GM23338 (cell line): ENCODE measurements at regions not wholly inside any gene's neighbourhood (a gene's known extent, or its start where the extent isn't known, plus 50 kb on each side); places are given as distances from the start of the nearest gene placed in this dataset.

Experiments used
- ETS1 ChIP-seq: IDR thresholded peaks from 2 replicates; pipeline ENCODE4 v1.6.1; 2016; ENCODE audit warnings: antibody characterized with exemption
- EZH2 ChIP-seq: fragments of 200-600 bp; sonication (generic); IDR thresholded peaks from one replicate; pipeline ENCODE4 v1.8.0; 2017; ENCODE audit warnings: antibody characterized with exemption, mild to moderate bottlenecking, low read depth; ENCODE audit not compliant: unreplicated experiment
- EZH2phosphoT487 ChIP-seq: fragments of 200-600 bp; sonication (generic); IDR thresholded peaks from one replicate; pipeline ENCODE4 v1.8.1; 2018; ENCODE audit warnings: antibody characterized with exemption; ENCODE audit not compliant: unreplicated experiment
- NANOG ChIP-seq: IDR thresholded peaks from 2 replicates; pipeline ENCODE4 v1.6.1; 2016; ENCODE audit warnings: antibody characterized with exemption, borderline replicate concordance
- POLR2AphosphoS5 ChIP-seq: IDR thresholded peaks from 2 replicates; pipeline ENCODE4 v1.6.1; 2016; ENCODE audit warnings: antibody characterized with exemption, low read depth
- REST ChIP-seq: IDR thresholded peaks from one replicate; pipeline ENCODE4 v1.6.1; 2018; ENCODE audit warnings: antibody characterized with exemption; ENCODE audit not compliant: unreplicated experiment
- ZNF331 ChIP-seq: fragments of 250-450 bp; sonication (Bioruptor Pico); IDR thresholded peaks from 2 replicates; pipeline ENCODE4 v1.5.0; 2020; ENCODE audit warnings: low read depth, mild to moderate bottlenecking, moderate library complexity
- ZNF462 ChIP-seq: fragments of 250-450 bp; sonication (Bioruptor Pico); IDR thresholded peaks from 2 replicates; pipeline ENCODE4 v1.5.0; 2020; ENCODE audit warnings: mild to moderate bottlenecking, moderate library complexity

DNA sequence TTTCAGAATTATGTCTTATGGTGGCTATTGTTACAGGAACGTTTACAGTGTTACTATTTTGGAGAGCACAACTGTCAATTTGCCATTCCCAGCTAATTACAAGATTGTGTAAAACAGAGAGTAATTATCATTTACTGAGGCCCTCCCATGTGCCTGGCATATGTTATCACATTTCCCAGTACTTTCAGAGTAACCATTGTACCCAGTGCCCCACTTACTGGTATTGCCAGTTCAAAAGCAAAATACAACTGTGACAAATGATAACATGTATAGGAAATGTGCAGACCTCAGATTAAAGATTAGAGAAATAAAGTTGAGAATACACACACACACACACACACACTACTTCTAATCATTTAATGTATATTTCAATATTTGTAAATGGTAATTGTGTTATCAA, 572.5 kb downstream of the POM121L12 start (continued):
- TF ChIP-seq ZNF462 (CRISPR knock-in tag) (no peak), POLR2AphosphoS5 (no peak), NANOG (no peak), ZNF331 (no peak), EZH2phosphoT487 (no peak), EZH2 (no peak), REST (no peak), ETS1 (no peak)
